IMR-90 (cell line): ENCODE measurements at regions not wholly inside any gene's neighbourhood (a gene's known extent, or its start where the extent isn't known, plus 50 kb on each side); places are given as distances from the start of the nearest gene placed in this dataset.

Experiments
- ATAC-seq: fragments of 200-7000 bp; cut with Tn5 transposase; 2 replicates; pipeline ENCODE4 v1.9.1; 2020; ENCODE audit warnings: low read depth, mild to moderate bottlenecking, moderate library complexity
- BruUV-seq: library from RNA; stranded (reverse); fragments of 400-500 nt; replicated peaks from 2 replicates; lab custom pipeline; 2021; lab: Mats Ljungman, UMichigan
- CTCF ChIA-PET: fragments of 300-600 bp; formaldehyde crosslinking; extraction: SDS; loops from one replicate; lab custom pipeline; 2021; ENCODE audit warnings: antibody characterized with exemption; lab: Yijun Ruan, JAX
- POLR2A ChIA-PET: fragments of 300-600 bp; sonication (Branson Sonifier 250); formaldehyde crosslinking; loops from one replicate; lab custom pipeline; 2022; ENCODE audit warnings: antibody characterized with exemption; ENCODE audit not compliant: unreplicated experiment; lab: Charles Lee
- DNase-seq: peaks from one replicate; pipeline ENCODE4 v3.0.0; 2013
- H2AFZ ChIP-seq: replicated peaks from 2 replicates; pipeline ENCODE3; 2013; ENCODE audit warnings: low read length, mild to moderate bottlenecking; ENCODE audit not compliant: poor library complexity
- H2AK5ac ChIP-seq: 2 replicates; pipeline ENCODE4 v1.6.1; 2013; ENCODE audit warnings: low read depth, low read length, inconsistent platforms
- H2AK9ac ChIP-seq: replicated peaks from 2 replicates; pipeline ENCODE3; 2013; ENCODE audit warnings: mild to moderate bottlenecking, low read depth, low read length, moderate library complexity; ENCODE audit not compliant: poor library complexity
- H2BK120ac ChIP-seq: 2 replicates; pipeline ENCODE4 v1.6.1; 2013; ENCODE audit warnings: low read depth, low read length, inconsistent platforms
- H2BK15ac ChIP-seq: 3 replicates; pipeline ENCODE4 v1.6.1; 2013; ENCODE audit warnings: low read depth, low read length, inconsistent platforms
- H2BK20ac ChIP-seq: 2 replicates; pipeline ENCODE4 v1.6.1; 2013; ENCODE audit warnings: low read depth, mild to moderate bottlenecking, inconsistent platforms, low read length, moderate library complexity
- H2BK5ac ChIP-seq: 2 replicates; pipeline ENCODE4 v1.6.1; 2013; ENCODE audit warnings: mild to moderate bottlenecking, low read depth, low read length, inconsistent platforms; ENCODE audit not compliant: poor library complexity, severe bottlenecking
- H3K14ac ChIP-seq: replicated peaks from 2 replicates; pipeline ENCODE4 v1.6.1; 2013; ENCODE audit warnings: low read depth, low read length, inconsistent platforms
- H3K18ac ChIP-seq: 2 replicates; pipeline ENCODE4 v1.6.1; 2013; ENCODE audit warnings: low read depth, low read length, control low read depth
- H3K23ac ChIP-seq: 2 replicates; pipeline ENCODE4 v1.6.1; 2013; ENCODE audit warnings: low read depth, low read length, inconsistent platforms
- H3K27ac ChIP-seq: 2 replicates; pipeline ENCODE4 v1.5.1; 2013; ENCODE audit warnings: mild to moderate bottlenecking, control low read depth, low read length; ENCODE audit not compliant: insufficient read depth
- H3K27me3 ChIP-seq: 2 replicates; pipeline ENCODE4 v1.6.1; 2013; ENCODE audit warnings: low read length; ENCODE audit not compliant: control insufficient read depth, insufficient read depth
- H3K36me3 ChIP-seq: 2 replicates; pipeline ENCODE4 v1.6.1; 2013; ENCODE audit warnings: low read length, mixed read lengths; ENCODE audit not compliant: control insufficient read depth, insufficient read depth
- H3K4ac ChIP-seq: 2 replicates; pipeline ENCODE4 v1.6.1; 2013; ENCODE audit warnings: low read depth, low read length, inconsistent platforms
- H3K4me1 ChIP-seq: 2 replicates; pipeline ENCODE4 v1.6.1; 2013; ENCODE audit warnings: low read length, mixed read lengths; ENCODE audit not compliant: control insufficient read depth, insufficient read depth
- H3K4me2 ChIP-seq: 2 replicates; pipeline ENCODE4 v1.6.1; 2013; ENCODE audit warnings: low read depth, mild to moderate bottlenecking, control low read depth, low read length, moderate library complexity
- H3K4me3 ChIP-seq: 2 replicates; pipeline ENCODE4 v1.5.1; 2013; ENCODE audit warnings: low read depth, mild to moderate bottlenecking, control low read depth, low read length, moderate library complexity; ENCODE audit not compliant: insufficient read depth
- H3K56ac ChIP-seq: 2 replicates; pipeline ENCODE4 v1.6.1; 2013; ENCODE audit warnings: low read length, inconsistent platforms; ENCODE audit not compliant: insufficient read depth; ENCODE audit errors: extremely low read depth
- H3K79me1 ChIP-seq, 2 experiments: 2 replicates each; pipeline ENCODE4 v1.6.1; 2013; ENCODE audit warnings: low read length in 2 of 2, inconsistent platforms in 1 of 2, low read depth in 1 of 2
- H3K9ac ChIP-seq: 2 replicates; pipeline ENCODE4 v1.6.1; 2013; ENCODE audit warnings: low read depth, low read length, control low read depth
- H3K9me1 ChIP-seq: 2 replicates; pipeline ENCODE4 v1.6.1; 2013; ENCODE audit warnings: low read length, inconsistent platforms; ENCODE audit not compliant: insufficient read depth
- H3K9me3 ChIP-seq: 2 replicates; pipeline ENCODE4 v1.6.1; 2013; ENCODE audit warnings: low read length; ENCODE audit not compliant: control insufficient read depth, insufficient read depth
- H4K20me1 ChIP-seq: 2 replicates; pipeline ENCODE4 v1.6.1; 2013; ENCODE audit warnings: low read length, inconsistent platforms; ENCODE audit not compliant: insufficient read depth
- H4K5ac ChIP-seq: 2 replicates; pipeline ENCODE4 v1.6.1; 2013; ENCODE audit warnings: mild to moderate bottlenecking, low read depth, low read length, control low read depth
- H4K8ac ChIP-seq, 2 experiments: 2 replicates each; pipeline ENCODE4 v1.6.1; 2013; ENCODE audit warnings: low read depth in 2 of 2, low read length in 2 of 2, control low read depth in 1 of 2, inconsistent platforms in 1 of 2
- H4K91ac ChIP-seq: 2 replicates; pipeline ENCODE4 v1.6.1; 2013; ENCODE audit warnings: low read depth, low read length, inconsistent platforms; ENCODE audit not compliant: insufficient read depth
- CEBPB ChIP-seq: IDR thresholded peaks from 2 replicates; pipeline ENCODE4 v1.6.1; 2012; ENCODE audit warnings: low read depth, low read length, improper control_type of control experiment
- CHD1 ChIP-seq: IDR thresholded peaks from 2 replicates; pipeline ENCODE4 v1.6.1; 2012; ENCODE audit warnings: low read depth, low read length, improper control_type of control experiment
- MAZ ChIP-seq: IDR thresholded peaks from 2 replicates; pipeline ENCODE4 v1.6.1; 2012; ENCODE audit warnings: low read depth, mild to moderate bottlenecking, low read length, improper control_type of control experiment, moderate library complexity, borderline replicate concordance
- NFE2L2 ChIP-seq: fragments of 150-350 bp; IDR thresholded peaks from 2 replicates; pipeline ENCODE4 v1.6.1; 2016; ENCODE audit warnings: low read depth, mild to moderate bottlenecking, low read length
- RCOR1 ChIP-seq: IDR thresholded peaks from 2 replicates; pipeline ENCODE4 v1.6.1; 2012; ENCODE audit warnings: mild to moderate bottlenecking, low read length, improper control_type of control experiment; ENCODE audit not compliant: insufficient replicate concordance
- WGBS, 2 experiments: methylation state at CpG; one replicate each; pipeline versions ENCODE4 v1.1.5 to v1.1.7; 2013; ENCODE audit warnings: missing lambda C conversion rate in 2 of 2; ENCODE audit not compliant: insufficient read length in 1 of 2; ENCODE audit errors: extremely low coverage in 2 of 2; 5-methylcytosine and 5-hydroxymethylcytosine counted together
- dilution Hi-C: fragments of 300-500 bp; cut with HindIII; formaldehyde crosslinking; loops from one replicate; pipeline ENCODE4 v1.14.3; 2018; ENCODE audit warnings: low sequenced_read_pairs; ENCODE audit not compliant: unreplicated experiment
- in situ Hi-C: fragments of 300-500 bp; cut with MboI; formaldehyde crosslinking; loops from 3 replicates; pipeline ENCODE4 v1.14.3; 2019; ENCODE audit warnings: low sequenced_read_pairs, inconsistent platforms, mixed read lengths
- intact Hi-C: fragments of 100-400 bp; cut with micrococcal nuclease; formaldehyde crosslinking; loops from 2 replicates; pipeline ENCODE4 v1.10.0; 2022
- TF ChIP-seq, protein P1 (sequence below): fragments of 150-350 bp; IDR thresholded peaks from 2 replicates; pipeline ENCODE4 v1.6.1; 2016; ENCODE audit warnings: low read depth, mild to moderate bottlenecking, low read length, moderate library complexity, borderline replicate concordance

DNA sequence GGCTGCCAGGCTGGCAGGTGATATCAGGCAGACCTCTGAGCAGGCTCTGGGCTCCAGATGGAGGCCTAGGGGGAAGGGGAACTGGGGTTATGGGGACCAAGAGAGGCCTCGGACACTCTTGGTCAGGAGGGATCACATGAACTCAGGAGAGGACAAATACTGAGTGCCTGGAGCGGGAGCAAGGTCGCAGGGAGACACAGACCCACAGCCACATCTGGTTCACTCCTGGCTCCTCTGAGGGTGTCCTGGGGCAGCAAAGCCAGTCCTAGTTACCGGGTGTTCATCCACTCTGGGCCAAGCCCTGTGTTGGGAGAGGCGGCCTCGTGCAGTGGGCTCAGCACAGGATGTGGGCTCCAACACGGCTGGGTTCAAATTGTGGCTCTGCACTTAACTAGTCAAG, 239.0 kb downstream of the PTPRU start:
- no peak overlapping the region for H2AK9ac ChIP-seq
- H2BK120ac ChIP-seq, result no peak overlapping the region
- no peaks in the 10 kb centered on the region for H4K20me1 ChIP-seq
- no peak overlapping the region for H3K27ac ChIP-seq
- ChIA-PET CTCF (no interaction called here), POLR2A (no interaction called here)
- H2BK20ac ChIP-seq, result no peak overlapping the region
- no peaks in the 10 kb centered on the region for H3K36me3 ChIP-seq
- no peaks in the 10 kb centered on the region for H3K79me1 ChIP-seq
- H2BK15ac ChIP-seq, result no peak overlapping the region
- no peak overlapping the region for H4K8ac ChIP-seq
- no peak overlapping the region for H3K9ac ChIP-seq
- H4K5ac ChIP-seq, result no peak overlapping the region
- TF ChIP-seq RCOR1 (no peak), MAZ (no peak), NFE2L2 (no peak), CHD1 (no peak), CEBPB (no peak)
- TF ChIP-seq, protein P1, sequence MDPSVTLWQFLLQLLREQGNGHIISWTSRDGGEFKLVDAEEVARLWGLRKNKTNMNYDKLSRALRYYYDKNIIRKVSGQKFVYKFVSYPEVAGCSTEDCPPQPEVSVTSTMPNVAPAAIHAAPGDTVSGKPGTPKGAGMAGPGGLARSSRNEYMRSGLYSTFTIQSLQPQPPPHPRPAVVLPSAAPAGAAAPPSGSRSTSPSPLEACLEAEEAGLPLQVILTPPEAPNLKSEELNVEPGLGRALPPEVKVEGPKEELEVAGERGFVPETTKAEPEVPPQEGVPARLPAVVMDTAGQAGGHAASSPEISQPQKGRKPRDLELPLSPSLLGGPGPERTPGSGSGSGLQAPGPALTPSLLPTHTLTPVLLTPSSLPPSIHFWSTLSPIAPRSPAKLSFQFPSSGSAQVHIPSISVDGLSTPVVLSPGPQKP, result no peak
- H3K4me3 ChIP-seq, result no peak overlapping the region
- no peaks in the 10 kb centered on the region for H3K9me3 ChIP-seq
- no peak overlapping the region for H3K18ac ChIP-seq
- WGBS, 2 experiments, result 56% methylated on average over 4 of the region's 7 CpGs; no CpG with 5 or more reads in 1 of the 2 experiments
- H3K4ac ChIP-seq, result no peak overlapping the region
- H3K4me1 ChIP-seq, result no peaks in the 10 kb centered on the region
- DNase-seq, result no peak
- H2AK5ac ChIP-seq, result no peak overlapping the region
- no peak overlapping the region for H2AFZ ChIP-seq
- no peak overlapping the region for H2BK5ac ChIP-seq
- no peak for ATAC-seq
- BruUV-seq, result no TSS peak
- H3K9me1 ChIP-seq, result no peaks in the 10 kb centered on the region
- no peak overlapping the region for H4K91ac ChIP-seq
- in situ Hi-C loops (no loop called here), intact Hi-C loops (no loop called here), dilution Hi-C loops (no loop called here)
- H3K4me2 ChIP-seq, result no peak overlapping the region
- H3K14ac ChIP-seq, result no peak overlapping the region
- H3K27me3 ChIP-seq, result peaks cover 11% of the 10 kb centered on the region
- H3K56ac ChIP-seq, result no peak overlapping the region
- H3K23ac ChIP-seq, result no peak overlapping the region
